ENCODE measurements at regions not wholly inside any gene's neighbourhood (a gene's known extent, or its start where the extent isn't known, plus 50 kb on each side); places are given as distances from the start of the nearest gene placed in this dataset.

DNA sequence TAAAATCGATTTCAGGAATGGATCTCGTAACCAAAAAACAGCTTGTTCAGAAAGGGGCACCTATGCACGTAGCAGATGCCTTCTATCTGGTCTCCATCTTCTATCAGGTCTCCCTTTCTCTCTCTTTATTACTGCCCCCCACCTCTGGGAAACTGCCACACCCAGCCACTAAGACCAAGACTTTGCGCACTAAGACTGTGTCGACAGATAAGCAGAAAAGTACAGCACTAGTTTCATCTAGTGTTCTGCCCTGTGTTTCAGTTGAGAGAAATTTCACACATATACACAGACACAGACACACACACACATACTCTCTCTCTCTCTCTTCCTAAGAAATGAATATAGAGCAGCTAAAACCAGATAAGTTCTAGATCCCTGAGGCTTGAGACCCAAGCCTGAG is 210.1 kb upstream of the MAP3K1 start:
- ChIA-PET CTCF (no interaction called here), POLR2A (ENCODE audit: low non-redundant PET) (no interaction called here)
- H3K9me3 ChIP-seq (ENCODE audit: low read depth, low read length, poor library complexity, severe bottlenecking): no peaks in the 10 kb centered on the region
- no peak overlapping the region for H3K4me3 ChIP-seq (ENCODE audit: low read depth, low read length, poor library complexity, severe bottlenecking)
- TF ChIP-seq EZH2 (IDR thresholded peaks at IDR 0.05; ENCODE audit: borderline replicate concordance, low read depth, low read length, poor library complexity, severe bottlenecking): no peak
- TF ChIP-seq, protein P1, sequence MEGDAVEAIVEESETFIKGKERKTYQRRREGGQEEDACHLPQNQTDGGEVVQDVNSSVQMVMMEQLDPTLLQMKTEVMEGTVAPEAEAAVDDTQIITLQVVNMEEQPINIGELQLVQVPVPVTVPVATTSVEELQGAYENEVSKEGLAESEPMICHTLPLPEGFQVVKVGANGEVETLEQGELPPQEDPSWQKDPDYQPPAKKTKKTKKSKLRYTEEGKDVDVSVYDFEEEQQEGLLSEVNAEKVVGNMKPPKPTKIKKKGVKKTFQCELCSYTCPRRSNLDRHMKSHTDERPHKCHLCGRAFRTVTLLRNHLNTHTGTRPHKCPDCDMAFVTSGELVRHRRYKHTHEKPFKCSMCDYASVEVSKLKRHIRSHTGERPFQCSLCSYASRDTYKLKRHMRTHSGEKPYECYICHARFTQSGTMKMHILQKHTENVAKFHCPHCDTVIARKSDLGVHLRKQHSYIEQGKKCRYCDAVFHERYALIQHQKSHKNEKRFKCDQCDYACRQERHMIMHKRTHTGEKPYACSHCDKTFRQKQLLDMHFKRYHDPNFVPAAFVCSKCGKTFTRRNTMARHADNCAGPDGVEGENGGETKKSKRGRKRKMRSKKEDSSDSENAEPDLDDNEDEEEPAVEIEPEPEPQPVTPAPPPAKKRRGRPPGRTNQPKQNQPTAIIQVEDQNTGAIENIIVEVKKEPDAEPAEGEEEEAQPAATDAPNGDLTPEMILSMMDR (conservative IDR thresholded peaks at IDR 0.05; ENCODE audit: low read depth, low read length): no peak
- H3K4me1 ChIP-seq (ENCODE audit: insufficient read depth, low read length, poor library complexity, severe bottlenecking): no peaks in the 10 kb centered on the region
- intact Hi-C loops (cut with micrococcal nuclease; ENCODE audit: unreplicated experiment): no loop called here
- no peak overlapping the region for H3K27ac ChIP-seq (ENCODE audit: low read depth, low read length, poor library complexity, severe bottlenecking)
- H3K27me3 ChIP-seq (replicated peaks; ENCODE audit: insufficient read depth, low read depth, low read length, poor library complexity): no peaks in the 10 kb centered on the region
- no peak for DNase-seq (ENCODE audit: low spot score)
- H3K36me3 ChIP-seq (ENCODE audit: insufficient read depth, low read length, poor library complexity, severe bottlenecking): no peaks in the 10 kb centered on the region
- no TSS peak for BruUV-seq (replicated peaks)

DNA sequence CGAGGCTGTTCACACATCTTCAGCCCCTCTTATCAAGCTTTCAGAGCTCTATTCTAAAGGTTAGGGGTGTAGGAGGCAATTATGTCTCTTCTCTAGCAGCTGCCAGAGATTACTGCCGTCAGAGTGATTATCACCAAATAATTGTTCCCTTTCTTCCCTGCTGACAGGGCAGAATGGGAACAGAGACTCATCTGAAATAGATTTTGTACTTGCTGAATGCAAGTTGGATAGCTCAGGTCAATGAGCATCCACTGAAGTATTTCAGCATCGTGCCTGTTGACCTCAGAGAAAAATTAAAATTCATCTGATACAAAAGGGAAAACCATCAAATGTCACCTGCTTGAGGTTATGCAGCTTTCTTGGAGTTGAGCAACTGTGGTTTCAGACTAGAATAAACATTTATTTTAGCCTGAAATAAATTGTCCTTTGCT is 213.7 kb upstream of the MAP3K1 start:
- Histone ChIP-seq H3K4me3 (ENCODE audit: low read depth, low read length, poor library complexity, severe bottlenecking) (no peak overlapping the region), H3K27me3 (replicated peaks; ENCODE audit: insufficient read depth, low read depth, low read length, poor library complexity) (peaks cover 3% of the 10 kb centered on the region), H3K27ac (ENCODE audit: low read depth, low read length, poor library complexity, severe bottlenecking) (no peak overlapping the region), H3K36me3 (ENCODE audit: insufficient read depth, low read length, poor library complexity, severe bottlenecking) (no peaks in the 10 kb centered on the region), H3K9me3 (ENCODE audit: low read depth, low read length, poor library complexity, severe bottlenecking) (no peaks in the 10 kb centered on the region), H3K4me1 (ENCODE audit: insufficient read depth, low read length, poor library complexity, severe bottlenecking) (no peaks in the 10 kb centered on the region)
- intact Hi-C loops (cut with micrococcal nuclease; ENCODE audit: unreplicated experiment): no loop called here
- no TSS peak for BruUV-seq (replicated peaks)
- TF ChIP-seq, protein P1 (conservative IDR thresholded peaks at IDR 0.05; ENCODE audit: low read depth, low read length): no peak
- no peak for TF ChIP-seq EZH2 (IDR thresholded peaks at IDR 0.05; ENCODE audit: borderline replicate concordance, low read depth, low read length, poor library complexity, severe bottlenecking)
- ChIA-PET CTCF (no interaction called here), POLR2A (ENCODE audit: low non-redundant PET) (no interaction called here)
- no peak for DNase-seq (ENCODE audit: low spot score)

DNA sequence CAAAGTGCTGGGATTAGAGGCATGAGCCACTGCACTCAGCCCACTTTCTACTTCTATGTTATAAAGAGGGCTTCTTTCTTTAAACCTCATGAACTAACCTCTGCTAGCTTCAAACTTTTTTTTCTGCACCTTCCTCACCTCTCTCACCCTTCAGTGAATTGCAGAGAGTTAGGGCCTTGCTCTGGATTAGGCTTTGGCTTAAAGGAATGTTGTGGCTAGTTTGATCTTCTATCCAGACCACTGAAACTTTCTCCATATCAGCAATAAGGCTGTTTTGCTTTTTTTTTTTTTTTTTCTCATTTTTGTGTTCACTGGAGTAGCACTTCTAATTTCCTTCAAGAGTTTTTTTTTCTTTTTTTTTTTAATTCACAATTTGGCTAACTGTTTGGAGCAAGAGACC is 216.4 kb upstream of the MAP3K1 start:
- BruUV-seq (replicated peaks): no TSS peak
- Histone ChIP-seq H3K27ac (ENCODE audit: low read depth, low read length, poor library complexity, severe bottlenecking) (no peak overlapping the region), H3K27me3 (replicated peaks; ENCODE audit: insufficient read depth, low read depth, low read length, poor library complexity) (peaks cover 3% of the 10 kb centered on the region), H3K4me3 (ENCODE audit: low read depth, low read length, poor library complexity, severe bottlenecking) (no peak overlapping the region), H3K36me3 (ENCODE audit: insufficient read depth, low read length, poor library complexity, severe bottlenecking) (no peaks in the 10 kb centered on the region), H3K4me1 (ENCODE audit: insufficient read depth, low read length, poor library complexity, severe bottlenecking) (no peaks in the 10 kb centered on the region), H3K9me3 (ENCODE audit: low read depth, low read length, poor library complexity, severe bottlenecking) (no peaks in the 10 kb centered on the region)
- DNase-seq (ENCODE audit: low spot score): no peak
- ChIA-PET CTCF (no interaction called here), POLR2A (ENCODE audit: low non-redundant PET) (no interaction called here)
- TF ChIP-seq EZH2 (IDR thresholded peaks at IDR 0.05; ENCODE audit: borderline replicate concordance, low read depth, low read length, poor library complexity, severe bottlenecking): no peak
- TF ChIP-seq, protein P1 (conservative IDR thresholded peaks at IDR 0.05; ENCODE audit: low read depth, low read length): no peak
- intact Hi-C loops (cut with micrococcal nuclease; ENCODE audit: unreplicated experiment): no loop called here
